ENCODE measurements at regions not wholly inside any gene's neighbourhood (a gene's known extent, or its start where the extent isn't known, plus 50 kb on each side); places are given as distances from the start of the nearest gene placed in this dataset.

GRCh38 chr5:8892926-8893325, 652.9 kb downstream of the SEMA5A start:
- WGBS (ENCODE audit: missing lambda C conversion rate) = 0% methylated on average over 3 of the region's 3 CpGs
- TF ChIP-seq MYC (IDR thresholded peaks at IDR 0.05; ENCODE audit: borderline replicate concordance, low read length) (no peak), ZNF302 (CRISPR knock-in tag; IDR thresholded peaks at IDR 0.05) (no peak), CHD4 (IDR thresholded peaks at IDR 0.05; ENCODE audit: borderline replicate concordance) (no peak)
- ChIA-PET CTCF (no interaction called here), POLR2A (no interaction called here)
- ATAC-seq (no peak), FAIRE-seq (no peak), DNase-seq (ENCODE audit: low read depth in 1 of 2, low spot score in 1 of 2) (no peak)
- Histone ChIP-seq H3K4me3 (no peak overlapping the region), H3K9me3 (no peaks in the 10 kb centered on the region), H3K27ac (no peak overlapping the region), H3K4me2 (no peak overlapping the region), H3K4me1 (no peaks in the 10 kb centered on the region)

- no peak overlapping the region for H3K4me3 ChIP-seq
- ChIA-PET POLR2A (no interaction called here), CTCF (no interaction called here)
- no peaks in the 10 kb centered on the region for H3K4me1 ChIP-seq
- ATAC-seq = no peak
- 13% methylated on average over 3 of the region's 3 CpGs for WGBS (ENCODE audit: missing lambda C conversion rate)
- no peak overlapping the region for H3K4me2 ChIP-seq
- TF ChIP-seq PHF8 (IDR thresholded peaks at IDR 0.05; ENCODE audit: borderline replicate concordance, low read depth) = no peak
- TF ChIP-seq POLR2A (IDR thresholded peaks at IDR 0.05; ENCODE audit: low read length) = no peak
- TF ChIP-seq PBX3 (IDR thresholded peaks at IDR 0.05) = no peak
- TF ChIP-seq HDAC2 (IDR thresholded peaks at IDR 0.05) = no peak
- TF ChIP-seq RFX5 (IDR thresholded peaks at IDR 0.05) = no peak
- TF ChIP-seq HEYL (CRISPR knock-in tag; IDR thresholded peaks at IDR 0.05) = no peak
- TF ChIP-seq EP300 (IDR thresholded peaks at IDR 0.05) = no peak
- TF ChIP-seq REST (IDR thresholded peaks at IDR 0.05) = no peak
- no peak for TF ChIP-seq EHF (CRISPR knock-in tag; IDR thresholded peaks at IDR 0.05)
- DNase-seq (ENCODE audit: low read depth in 1 of 2, low spot score in 1 of 2) = no peak
- no peak overlapping the region for H3K27ac ChIP-seq
- FAIRE-seq = no peak
- H3K9me3 ChIP-seq = no peaks in the 10 kb centered on the region
These were observed 651.8 kb downstream of the SEMA5A start for GRCh38 chr5:8894031-8894430.

- WGBS (ENCODE audit: missing lambda C conversion rate) = under 1% methylated on average over 4 of the region's 4 CpGs
- CTCF ChIA-PET = no interaction called here
- H3K4me2 ChIP-seq = no peak overlapping the region
- H3K9me3 ChIP-seq = no peaks in the 10 kb centered on the region
- H3K4me3 ChIP-seq = no peak overlapping the region
- FAIRE-seq = no peak
- DNase-seq (ENCODE audit: low read depth in 1 of 2, low spot score in 1 of 2) = no peak
- H3K27ac ChIP-seq = no peak overlapping the region
- POLR2A ChIA-PET = no interaction called here
- H3K4me1 ChIP-seq = no peaks in the 10 kb centered on the region
- ATAC-seq = no peak
- TF ChIP-seq HOXB5 (CRISPR knock-in tag; IDR thresholded peaks at IDR 0.05) = no peak
- no peak for TF ChIP-seq CBX2 (IDR thresholded peaks at IDR 0.05; ENCODE audit: borderline replicate concordance, low read depth)
- no peak for TF ChIP-seq GATA3 (IDR thresholded peaks at IDR 0.05; ENCODE audit: borderline replicate concordance)
- TF ChIP-seq ELK1 (IDR thresholded peaks at IDR 0.05; ENCODE audit: low read depth, low read length) = no peak
- TF ChIP-seq NFE2L2 (conservative IDR thresholded peaks at IDR 0.05; ENCODE audit: low read length) = no peak
- no peak for TF ChIP-seq PHF8 (IDR thresholded peaks at IDR 0.05; ENCODE audit: borderline replicate concordance, low read depth)
- no peak for TF ChIP-seq SMC3 (IDR thresholded peaks at IDR 0.05)
- TF ChIP-seq FOSB (CRISPR knock-in tag; IDR thresholded peaks at IDR 0.05) = no peak
- TF ChIP-seq HMGXB4 (CRISPR knock-in tag; IDR thresholded peaks at IDR 0.05; ENCODE audit: borderline replicate concordance) = no peak
- TF ChIP-seq ZFP36 (IDR thresholded peaks at IDR 0.05; ENCODE audit: borderline replicate concordance, partially characterized antibody) = no peak
- no peak for TF ChIP-seq CBX8 (IDR thresholded peaks at IDR 0.05)
- no peak for TF ChIP-seq HOXB13 (CRISPR knock-in tag; IDR thresholded peaks at IDR 0.05; ENCODE audit: low read depth)
- no peak for TF ChIP-seq KDM5A (IDR thresholded peaks at IDR 0.05)
- TF ChIP-seq SREBF2 (IDR thresholded peaks at IDR 0.05) = no peak
- TF ChIP-seq ZNF302 (CRISPR knock-in tag; IDR thresholded peaks at IDR 0.05) = no peak
- no peak for TF ChIP-seq JUNB (IDR thresholded peaks at IDR 0.05)
- TF ChIP-seq CTCF (IDR thresholded peaks at IDR 0.05) = no peak
- TF ChIP-seq KDM1A (IDR thresholded peaks at IDR 0.05; ENCODE audit: low read depth) = no peak
These were observed 650.8 kb downstream of the SEMA5A start for GRCh38 chr5:8895062-8895461.
